Pancreas (tissue), 10 donors: ENCODE measurements at regions not wholly inside any gene's neighbourhood (a gene's known extent, or its start where the extent isn't known, plus 50 kb on each side); places are given as distances from the start of the nearest gene placed in this dataset.

Source experiments
- ATAC-seq, 4 donors: fragments of 200-7000 bp; cut with Tn5 transposase; one replicate each; pipeline versions ENCODE4 v1.8.0 to v1.9.1; 2020; ENCODE audit warnings: mild to moderate bottlenecking in 4 of 4, moderate library complexity in 4 of 4
- DNase-seq, 6 donors: peaks; one replicate each; pipeline ENCODE4 v3.0.0-alpha.2; 2020
- FAIRE-seq: peaks from 2 replicates; lab custom pipeline; 2012; peaks lifted over from hg19 to GRCh38; lab: Jason Lieb, UNC
- H3K27ac ChIP-seq, 4 donors: fragments of 200-600 bp; sonication (generic); 1 replicate in 3 of 4; 2 replicates in 1 of 4; pipeline versions ENCODE4 v1.5.0 to v1.8.0; 2020
- H3K27me3 ChIP-seq, 4 donors: fragments of 200-600 bp; one replicate each; pipeline ENCODE4 v1.8.0; 2021
- H3K36me3 ChIP-seq, 3 donors: fragments of 200-600 bp; sonication (generic) in 1 of 3; one replicate each; pipeline versions ENCODE4 v1.5.0 to v1.8.0; 2020 to 2021
- H3K4me1 ChIP-seq, 3 donors: fragments of 200-600 bp; one replicate each; pipeline ENCODE4 v1.8.0; 2021
- H3K4me3 ChIP-seq, 4 donors: fragments of 200-600 bp; sonication (generic) in 2 of 4; one replicate each; pipeline versions ENCODE4 v1.5.0 to v1.8.0; 2020 to 2021
- H3K9me3 ChIP-seq, 4 donors: fragments of 200-600 bp; one replicate each; pipeline ENCODE4 v1.8.0; 2021
- CTCF ChIP-seq, 4 donors: fragments of 200-600 bp; sonication (generic) in 3 of 4; IDR thresholded peaks; one replicate each; pipeline versions ENCODE4 v1.5.0 to v1.8.0; 2021; ENCODE audit warnings: antibody characterized with exemption in 4 of 4
- WGBS, 2 donors: extraction: QIAGEN DNeasy Blood & Tissue Kit; methylation state at CpG; one replicate each; pipeline ENCODE4 v1.1.7; 2013; 5-methylcytosine and 5-hydroxymethylcytosine counted together
- intact Hi-C, 3 donors: fragments of 100-400 bp; cut with DNase I; formaldehyde crosslinking; loops; one replicate each; pipeline versions ENCODE4 v1.11.1 to v1.14.2; 2022
- donor health status: healthy with polysubstance abuse.
- donor health status: DM: no; HTN: no; CAD: no; lungs with moderate emphysema.
- donor health status: DM: no; HTN: no; CAD: no.
- donor health status: control.
- donor health status: control.
- donor health status: Bipolar disorder and iron deficiency.
- donor health status: DM: yes; HTN: yes; CAD: no.
- donor health status: DM: no; HTN: no; CAD: no.
- donor health status: DM: no; HTN: no; CAD: no.
- donor health status: DM: yes; HTN: yes; CAD: no.

- ATAC-seq = no peak
- Histone ChIP-seq H3K36me3 (no peaks in the 10 kb centered on the region), H3K27ac (no peak overlapping the region), H3K4me3 (no peak overlapping the region), H3K4me1 (no peaks in the 10 kb centered on the region), H3K9me3 (no peaks in the 10 kb centered on the region), H3K27me3 (no peaks in the 10 kb centered on the region)
- peak in 1 of 6 donors; percentile 26 for DNase-seq
- intact Hi-C loops = no loop called here
- 58 to 60% methylated on average over 15 of the region's 15 CpGs for WGBS, 2 donors
- TF ChIP-seq CTCF (IDR thresholded peaks at IDR 0.05) = no peak
- no peak for FAIRE-seq
Observed at GRCh38 chr22:47371263-47372090, 609.0 kb downstream of the TBC1D22A start.

- ATAC-seq = no peak
- H3K27me3 ChIP-seq = no peaks in the 10 kb centered on the region
- H3K9me3 ChIP-seq = no peaks in the 10 kb centered on the region
- WGBS, 2 donors = 62 to 70% methylated on average over 18 of the region's 18 CpGs
- no peaks in the 10 kb centered on the region for H3K36me3 ChIP-seq
- no peak overlapping the region for H3K27ac ChIP-seq
- H3K4me1 ChIP-seq = no peaks in the 10 kb centered on the region
- no peak for TF ChIP-seq CTCF (IDR thresholded peaks at IDR 0.05)
- H3K4me3 ChIP-seq = no peak overlapping the region
- FAIRE-seq = no peak
- intact Hi-C loops = no loop called here
- no peak for DNase-seq
Observed at GRCh38 chr22:47370448-47371262, 608.2 kb downstream of the TBC1D22A start.

GRCh38 chr22:47369431-47370015 is 607.1 kb downstream of the TBC1D22A start:
- Histone ChIP-seq H3K27ac (no peak overlapping the region), H3K4me3 (no peak overlapping the region), H3K4me1 (no peaks in the 10 kb centered on the region), H3K9me3 (no peaks in the 10 kb centered on the region), H3K36me3 (no peaks in the 10 kb centered on the region), H3K27me3 (no peaks in the 10 kb centered on the region)
- ATAC-seq = no peak
- TF ChIP-seq CTCF (IDR thresholded peaks at IDR 0.05) = no peak
- intact Hi-C loops = no loop called here
- DNase-seq = no peak
- 56 to 61% methylated on average over 6 of the region's 6 CpGs for WGBS, 2 donors
- FAIRE-seq = no peak

GRCh38 chr22:47369020-47369419 is 606.6 kb downstream of the TBC1D22A start:
- Histone ChIP-seq H3K9me3 (no peaks in the 10 kb centered on the region), H3K36me3 (no peaks in the 10 kb centered on the region), H3K27me3 (no peaks in the 10 kb centered on the region), H3K27ac (no peak overlapping the region), H3K4me1 (no peaks in the 10 kb centered on the region), H3K4me3 (no peak overlapping the region)
- TF ChIP-seq CTCF (IDR thresholded peaks at IDR 0.05) = no peak
- WGBS, 2 donors = 57 to 68% methylated on average over 8 of the region's 8 CpGs
- FAIRE-seq = no peak
- no peak for ATAC-seq
- DNase-seq = peak in 1 of 6 donors; percentile 31
- intact Hi-C loops = no loop called here
